ENCODE measurements at regions not wholly inside any gene's neighbourhood (a gene's known extent, or its start where the extent isn't known, plus 50 kb on each side); places are given as distances from the start of the nearest gene placed in this dataset.

GRCh38 chr20:2210646-2211552 is 84.9 kb upstream of the TGM3 start:
- peak in 1 of 4 experiments; percentile 5 for DNase-seq (ENCODE audit: extremely low read depth in 1 of 4, low spot score in 3 of 4)
- no peak overlapping the region for H2AFZ ChIP-seq (ENCODE audit: low read depth, low read length)
- peak; percentile 42 for FAIRE-seq
- H3K4me3 ChIP-seq, result no peak overlapping the region
- peaks cover 0 to 12% of the 10 kb centered on the region in 2 experiments; a peak in 2 of 5 replicates for H3K4me1 ChIP-seq (replicated peaks in 1 of 2; ENCODE audit: control insufficient read depth in 2 of 2, insufficient read depth in 2 of 2, low read length in 2 of 2)
- H3K4me2 ChIP-seq (ENCODE audit: insufficient read depth, low read length), result no peak overlapping the region
- H3K9me3 ChIP-seq (replicated peaks; ENCODE audit: control insufficient read depth, insufficient read depth, low read depth, low read length), result no peaks in the 10 kb centered on the region
- H3K36me3 ChIP-seq (ENCODE audit: control insufficient read depth, insufficient read depth, low read length), result no peaks in the 10 kb centered on the region
- H3K27me3 ChIP-seq (ENCODE audit: control insufficient read depth in 2 of 2, insufficient read depth in 2 of 2, low read length in 2 of 2), result peaks cover 4 to 24% of the 10 kb centered on the region in 2 experiments; a peak in 3 of 5 replicates
- intact Hi-C loops (cut with micrococcal nuclease), result no loop called here
- no peaks in the 10 kb centered on the region for H3K79me2 ChIP-seq (ENCODE audit: control insufficient read depth, insufficient read depth, low read length)
- WGBS (ENCODE audit: insufficient coverage, low coverage, missing lambda C conversion rate), result 1% methylated on average over 5 of the region's 5 CpGs
- POLR2A ChIA-PET, result no interaction called here
- no peaks in the 10 kb centered on the region for H3K9me1 ChIP-seq (ENCODE audit: control insufficient read depth, insufficient read depth, low read length)
- H3K9ac ChIP-seq (ENCODE audit: insufficient read depth in 1 of 2, low read depth in 2 of 2, low read length in 2 of 2), result no peak overlapping the region
- CTCF ChIA-PET (ENCODE audit: low intra/inter-chr PET ratio), result interaction anchor here (0.6 kb wide), 1 partner anchor 246 kb away, joined by 3 read pairs; no protein-coding TSS in a partner anchor
- H4K20me1 ChIP-seq (replicated peaks; ENCODE audit: control insufficient read depth, insufficient read depth, low read length), result no peaks in the 10 kb centered on the region
- no peak overlapping the region for H3K27ac ChIP-seq (ENCODE audit: extremely low read depth, low read depth, low read length)
- no peak for ATAC-seq
- in situ Hi-C loops (cut with MboI), result loop anchor here (5.0 to 10.0 kb wide), 2 partner anchors 131 to 234 kb away; no protein-coding TSS in a partner anchor
- BruUV-seq (replicated peaks), result no TSS peak
- TF ChIP-seq JUND (IDR thresholded peaks at IDR 0.05; ENCODE audit: borderline replicate concordance, low read depth, low read length) (no peak), JUND (tag; IDR thresholded peaks at IDR 0.05; ENCODE audit: borderline replicate concordance, low read depth, low read length) (peak; percentile 39; the same call in 1 of the 3 replicates), ATF3 (IDR thresholded peaks at IDR 0.05) (peak; percentile 46; the same call in 1 of the 2 replicates), ATF3 (CRISPR knock-in tag; conservative IDR thresholded peaks at IDR 0.05) (no peak), CREM (IDR thresholded peaks at IDR 0.05; ENCODE audit: low read depth) (peak; percentile 58), ATF1 (CRISPR knock-in tag; IDR thresholded peaks at IDR 0.05) (no peak), ATF1 (tag; IDR thresholded peaks at IDR 0.05) (peak; percentile 59)
- TF ChIP-seq, protein P1, sequence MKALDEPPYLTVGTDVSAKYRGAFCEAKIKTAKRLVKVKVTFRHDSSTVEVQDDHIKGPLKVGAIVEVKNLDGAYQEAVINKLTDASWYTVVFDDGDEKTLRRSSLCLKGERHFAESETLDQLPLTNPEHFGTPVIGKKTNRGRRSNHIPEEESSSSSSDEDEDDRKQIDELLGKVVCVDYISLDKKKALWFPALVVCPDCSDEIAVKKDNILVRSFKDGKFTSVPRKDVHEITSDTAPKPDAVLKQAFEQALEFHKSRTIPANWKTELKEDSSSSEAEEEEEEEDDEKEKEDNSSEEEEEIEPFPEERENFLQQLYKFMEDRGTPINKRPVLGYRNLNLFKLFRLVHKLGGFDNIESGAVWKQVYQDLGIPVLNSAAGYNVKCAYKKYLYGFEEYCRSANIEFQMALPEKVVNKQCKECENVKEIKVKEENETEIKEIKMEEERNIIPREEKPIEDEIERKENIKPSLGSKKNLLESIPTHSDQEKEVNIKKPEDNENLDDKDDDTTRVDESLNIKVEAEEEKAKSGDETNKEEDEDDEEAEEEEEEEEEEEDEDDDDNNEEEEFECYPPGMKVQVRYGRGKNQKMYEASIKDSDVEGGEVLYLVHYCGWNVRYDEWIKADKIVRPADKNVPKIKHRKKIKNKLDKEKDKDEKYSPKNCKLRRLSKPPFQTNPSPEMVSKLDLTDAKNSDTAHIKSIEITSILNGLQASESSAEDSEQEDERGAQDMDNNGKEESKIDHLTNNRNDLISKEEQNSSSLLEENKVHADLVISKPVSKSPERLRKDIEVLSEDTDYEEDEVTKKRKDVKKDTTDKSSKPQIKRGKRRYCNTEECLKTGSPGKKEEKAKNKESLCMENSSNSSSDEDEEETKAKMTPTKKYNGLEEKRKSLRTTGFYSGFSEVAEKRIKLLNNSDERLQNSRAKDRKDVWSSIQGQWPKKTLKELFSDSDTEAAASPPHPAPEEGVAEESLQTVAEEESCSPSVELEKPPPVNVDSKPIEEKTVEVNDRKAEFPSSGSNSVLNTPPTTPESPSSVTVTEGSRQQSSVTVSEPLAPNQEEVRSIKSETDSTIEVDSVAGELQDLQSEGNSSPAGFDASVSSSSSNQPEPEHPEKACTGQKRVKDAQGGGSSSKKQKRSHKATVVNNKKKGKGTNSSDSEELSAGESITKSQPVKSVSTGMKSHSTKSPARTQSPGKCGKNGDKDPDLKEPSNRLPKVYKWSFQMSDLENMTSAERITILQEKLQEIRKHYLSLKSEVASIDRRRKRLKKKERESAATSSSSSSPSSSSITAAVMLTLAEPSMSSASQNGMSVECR (CRISPR knock-in tag; IDR thresholded peaks at IDR 0.05), result no peak
